ENCODE measurements at regions not wholly inside any gene's neighbourhood (a gene's known extent, or its start where the extent isn't known, plus 50 kb on each side); places are given as distances from the start of the nearest gene placed in this dataset.

DNA sequence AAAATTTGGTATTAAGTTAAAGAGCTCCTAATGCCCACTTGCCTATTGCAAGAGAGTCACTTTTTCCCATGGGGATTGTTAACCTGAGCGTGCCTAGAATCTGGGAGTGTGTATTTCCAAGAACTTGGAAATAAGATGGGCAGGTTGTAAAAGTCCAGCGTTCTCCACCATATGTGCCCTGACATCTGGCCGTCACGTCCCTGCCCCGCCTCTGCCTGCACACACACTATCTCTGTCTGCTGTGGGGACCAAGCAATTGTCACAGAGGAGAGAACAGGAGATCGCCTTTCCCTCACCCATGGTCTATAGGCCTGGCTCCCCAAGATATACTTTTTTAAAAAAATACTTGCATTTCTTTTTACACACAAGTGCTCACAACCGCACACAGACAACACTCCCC, 396.5 kb upstream of the PFKP start:
- TF ChIP-seq, protein P1, sequence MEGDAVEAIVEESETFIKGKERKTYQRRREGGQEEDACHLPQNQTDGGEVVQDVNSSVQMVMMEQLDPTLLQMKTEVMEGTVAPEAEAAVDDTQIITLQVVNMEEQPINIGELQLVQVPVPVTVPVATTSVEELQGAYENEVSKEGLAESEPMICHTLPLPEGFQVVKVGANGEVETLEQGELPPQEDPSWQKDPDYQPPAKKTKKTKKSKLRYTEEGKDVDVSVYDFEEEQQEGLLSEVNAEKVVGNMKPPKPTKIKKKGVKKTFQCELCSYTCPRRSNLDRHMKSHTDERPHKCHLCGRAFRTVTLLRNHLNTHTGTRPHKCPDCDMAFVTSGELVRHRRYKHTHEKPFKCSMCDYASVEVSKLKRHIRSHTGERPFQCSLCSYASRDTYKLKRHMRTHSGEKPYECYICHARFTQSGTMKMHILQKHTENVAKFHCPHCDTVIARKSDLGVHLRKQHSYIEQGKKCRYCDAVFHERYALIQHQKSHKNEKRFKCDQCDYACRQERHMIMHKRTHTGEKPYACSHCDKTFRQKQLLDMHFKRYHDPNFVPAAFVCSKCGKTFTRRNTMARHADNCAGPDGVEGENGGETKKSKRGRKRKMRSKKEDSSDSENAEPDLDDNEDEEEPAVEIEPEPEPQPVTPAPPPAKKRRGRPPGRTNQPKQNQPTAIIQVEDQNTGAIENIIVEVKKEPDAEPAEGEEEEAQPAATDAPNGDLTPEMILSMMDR (conservative IDR thresholded peaks at IDR 0.05): no peak
- no peak for TF ChIP-seq ZFX (IDR thresholded peaks at IDR 0.05)
- H3K27ac ChIP-seq: no peak overlapping the region

DNA sequence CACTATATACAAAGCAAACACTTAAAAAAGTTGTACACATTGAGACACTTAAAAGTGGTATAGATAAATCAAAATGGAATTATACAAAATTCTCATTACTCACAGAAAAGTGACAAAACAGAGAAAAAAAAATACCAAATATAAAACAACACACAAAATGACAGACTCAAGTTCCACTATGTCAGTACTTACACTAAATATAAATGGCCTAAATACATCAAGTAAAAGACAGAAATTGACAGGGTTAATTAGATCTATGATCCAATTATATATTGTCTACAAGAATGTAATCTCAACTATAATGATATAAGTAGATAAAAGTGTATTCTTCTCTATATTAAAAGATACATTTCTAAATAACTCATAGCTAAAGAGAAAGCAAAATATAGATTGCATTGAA, 401.6 kb upstream of the PFKP start:
- TF ChIP-seq, protein P1 (conservative IDR thresholded peaks at IDR 0.05): no peak
- TF ChIP-seq ZFX (IDR thresholded peaks at IDR 0.05): no peak
- no peak overlapping the region for H3K27ac ChIP-seq

DNA sequence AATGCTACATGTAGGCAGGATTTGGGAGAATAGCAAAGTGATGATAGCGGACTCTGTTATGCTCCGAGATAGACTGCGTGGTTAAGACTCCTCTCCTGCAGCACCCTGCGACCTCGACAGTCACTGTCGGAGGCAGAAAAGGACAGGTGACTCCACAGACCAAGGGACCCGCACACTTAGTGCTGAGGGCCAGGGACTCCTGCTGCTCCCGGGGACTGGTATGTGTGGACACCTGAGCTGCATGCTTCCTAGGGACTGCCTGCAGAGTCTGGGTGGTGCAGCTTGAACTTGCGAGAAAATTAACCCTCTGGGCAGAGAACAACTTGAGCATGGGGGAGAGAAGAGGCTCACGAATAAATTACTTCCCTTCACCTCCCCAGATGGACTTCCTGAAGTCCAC, 407.1 kb upstream of the PFKP start:
- TF ChIP-seq ZFX (IDR thresholded peaks at IDR 0.05): no peak
- TF ChIP-seq, protein P1 (conservative IDR thresholded peaks at IDR 0.05): no peak
- no peak overlapping the region for H3K27ac ChIP-seq

DNA sequence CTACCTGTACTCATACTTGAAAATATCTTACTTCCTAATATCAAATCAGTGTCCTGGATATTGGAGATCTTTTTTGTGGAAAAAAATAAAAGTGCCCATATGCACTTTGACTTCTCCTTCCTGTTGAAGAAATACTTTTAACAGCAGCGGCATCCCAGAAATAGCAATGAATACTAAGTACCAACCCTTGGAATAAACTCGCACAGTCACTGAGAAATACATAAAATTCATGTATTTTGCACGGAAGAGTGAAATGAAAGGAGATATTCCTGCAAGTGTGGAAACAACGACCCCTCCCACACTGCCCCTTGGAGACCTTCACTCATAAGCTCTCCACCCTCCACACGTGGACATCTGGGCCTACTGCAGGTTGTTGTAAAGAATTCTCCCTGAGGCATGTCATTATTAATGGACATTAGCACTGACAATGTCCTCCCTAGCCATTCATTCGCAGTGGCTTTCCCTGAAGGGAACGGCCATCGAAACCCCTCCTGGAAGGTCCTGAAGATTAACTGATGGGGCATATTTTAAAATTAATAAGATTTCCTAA, 407.6 kb upstream of the PFKP start:
- H3K27ac ChIP-seq: no peak overlapping the region
- TF ChIP-seq ZFX (IDR thresholded peaks at IDR 0.05): no peak
- TF ChIP-seq, protein P1 (conservative IDR thresholded peaks at IDR 0.05): no peak

DNA sequence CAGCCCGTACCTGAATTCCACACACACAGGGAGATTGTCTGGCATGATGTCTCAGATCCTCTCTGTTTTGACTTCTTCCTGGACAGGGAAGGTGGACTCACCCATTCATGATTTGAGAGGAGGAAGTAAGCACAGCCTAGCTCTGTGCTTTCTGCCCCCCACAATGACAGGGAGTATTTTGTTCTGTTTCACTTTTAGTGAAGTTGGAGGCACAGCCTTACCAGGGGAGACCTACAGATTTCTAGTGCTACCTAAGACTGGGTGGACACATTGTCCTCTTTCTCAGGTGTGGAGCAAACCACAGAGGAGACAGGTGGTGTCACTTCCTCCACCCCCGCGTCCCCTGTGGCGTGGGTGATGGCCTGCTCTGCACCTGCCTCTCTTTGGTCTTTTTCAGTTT, 408.6 kb upstream of the PFKP start:
- TF ChIP-seq, protein P1 (conservative IDR thresholded peaks at IDR 0.05): no peak
- no peak overlapping the region for H3K27ac ChIP-seq

DNA sequence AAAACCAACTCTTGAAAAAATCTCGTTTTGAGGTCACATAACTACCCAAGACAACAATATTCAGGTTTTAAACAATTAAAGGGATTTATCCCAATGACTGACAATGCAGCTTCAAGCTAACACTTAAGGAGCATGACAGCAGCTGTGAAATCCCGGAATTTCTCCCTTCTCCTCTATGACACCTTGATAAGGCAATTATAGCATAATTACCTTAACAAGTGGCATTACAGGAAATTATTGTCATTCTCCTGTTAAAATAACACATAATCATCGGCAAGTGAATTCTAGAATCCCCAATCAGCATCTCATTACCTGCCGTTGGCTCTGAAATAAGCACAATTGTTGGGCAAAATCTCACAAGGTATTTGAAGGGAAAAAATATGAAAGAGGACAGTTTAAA, 417.0 kb upstream of the PFKP start:
- no peak overlapping the region for H3K27ac ChIP-seq
- TF ChIP-seq, protein P1 (conservative IDR thresholded peaks at IDR 0.05): no peak
- no peak for TF ChIP-seq ZFX (IDR thresholded peaks at IDR 0.05)

DNA sequence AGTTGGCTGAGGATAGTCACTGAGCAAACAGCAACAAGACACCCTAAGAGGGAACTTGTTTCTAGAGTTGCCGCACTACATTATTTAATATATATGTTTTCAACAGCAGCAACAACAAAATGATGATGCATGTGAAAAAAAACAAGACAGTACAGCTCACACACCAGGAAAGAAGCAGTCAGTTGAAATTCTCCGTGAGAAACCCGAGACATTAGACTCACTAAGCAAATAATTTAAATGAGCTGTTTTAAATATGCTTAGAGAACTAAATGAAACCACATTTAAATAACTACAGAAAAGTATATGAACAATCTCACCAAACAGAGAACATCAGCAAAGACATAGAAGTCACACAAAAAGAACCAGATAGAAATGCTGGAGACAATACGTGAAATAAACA, 426.3 kb upstream of the PFKP start:
- no peak for TF ChIP-seq ZFX (IDR thresholded peaks at IDR 0.05)
- TF ChIP-seq, protein P1 (conservative IDR thresholded peaks at IDR 0.05): no peak
- no peak overlapping the region for H3K27ac ChIP-seq

Measured in C4-2B (cell line).